ENCODE measurements at regions not wholly inside any gene's neighbourhood (a gene's known extent, or its start where the extent isn't known, plus 50 kb on each side); places are given as distances from the start of the nearest gene placed in this dataset.

DNA sequence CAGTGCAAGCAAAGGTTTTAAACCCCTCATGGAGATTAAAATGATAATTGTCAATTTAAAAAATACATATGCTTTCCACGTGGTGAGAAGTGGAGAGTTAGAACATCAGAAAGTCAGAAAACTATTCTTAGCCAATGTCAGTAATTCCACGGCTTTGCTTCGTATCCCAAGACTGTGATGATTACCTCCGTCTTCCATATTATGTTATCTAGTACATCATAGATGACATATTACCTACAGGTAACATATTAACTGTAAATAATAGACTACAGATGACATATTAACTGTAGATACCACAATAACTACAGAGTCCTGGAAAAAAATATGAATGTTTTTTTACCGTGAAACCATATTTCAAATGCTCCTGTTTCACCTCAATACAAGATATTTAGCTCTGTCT lies 579.4 kb upstream of the PFKP start:
- TF ChIP-seq, protein P1, sequence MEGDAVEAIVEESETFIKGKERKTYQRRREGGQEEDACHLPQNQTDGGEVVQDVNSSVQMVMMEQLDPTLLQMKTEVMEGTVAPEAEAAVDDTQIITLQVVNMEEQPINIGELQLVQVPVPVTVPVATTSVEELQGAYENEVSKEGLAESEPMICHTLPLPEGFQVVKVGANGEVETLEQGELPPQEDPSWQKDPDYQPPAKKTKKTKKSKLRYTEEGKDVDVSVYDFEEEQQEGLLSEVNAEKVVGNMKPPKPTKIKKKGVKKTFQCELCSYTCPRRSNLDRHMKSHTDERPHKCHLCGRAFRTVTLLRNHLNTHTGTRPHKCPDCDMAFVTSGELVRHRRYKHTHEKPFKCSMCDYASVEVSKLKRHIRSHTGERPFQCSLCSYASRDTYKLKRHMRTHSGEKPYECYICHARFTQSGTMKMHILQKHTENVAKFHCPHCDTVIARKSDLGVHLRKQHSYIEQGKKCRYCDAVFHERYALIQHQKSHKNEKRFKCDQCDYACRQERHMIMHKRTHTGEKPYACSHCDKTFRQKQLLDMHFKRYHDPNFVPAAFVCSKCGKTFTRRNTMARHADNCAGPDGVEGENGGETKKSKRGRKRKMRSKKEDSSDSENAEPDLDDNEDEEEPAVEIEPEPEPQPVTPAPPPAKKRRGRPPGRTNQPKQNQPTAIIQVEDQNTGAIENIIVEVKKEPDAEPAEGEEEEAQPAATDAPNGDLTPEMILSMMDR (IDR thresholded peaks at IDR 0.05) = no peak
- TF ChIP-seq POLR2A (IDR thresholded peaks at IDR 0.05) = no peak
- TF ChIP-seq POLR2AphosphoS5 (IDR thresholded peaks at IDR 0.05) = no peak
